Heart left ventricle (tissue), 13 donors: ENCODE measurements at regions not wholly inside any gene's neighbourhood (a gene's known extent, or its start where the extent isn't known, plus 50 kb on each side); places are given as distances from the start of the nearest gene placed in this dataset.

ENCODE experiments used
- CTCF ChIP-seq, 12 donors: fragments of 200-600 bp; sonication (generic) in 4 of 12; IDR thresholded peaks; one replicate each; pipeline versions ENCODE4 v1.5.0 to v1.8.0; 2018 to 2022; ENCODE audit warnings: antibody characterized with exemption in 12 of 12, mild to moderate bottlenecking in 5 of 12
- POLR2A ChIP-seq, 2 donors: fragments of 450-650 bp; IDR thresholded peaks; one replicate each; pipeline ENCODE4 v1.6.1; 2017; ENCODE audit warnings: antibody characterized with exemption in 2 of 2, mild to moderate bottlenecking in 2 of 2, moderate library complexity in 2 of 2
- donor health status: ischemic (EF 13 %, LVEDD 7.1; RV severe dilation, severe dysfunction).
- donor health status: DM: no; HTN: yes; CAD: no.
- donor health status: DM: no; HTN: no; CAD: no.
- donor health status: ischemic (EF 25% LVEDD 6.9; RV normal size, moderate dysfunction).
- donor health status: ischemic (EF 25% LVEDD 5.7; RV mildly dilated, moderate dysfunction).
- donor health status: ischemic (EF 35%, LVEDD 5.7; RV mildly dilated, moderate dysfunction).
- donor health status: nonischemic (EF 11% LVEDD 7.7; RV severe dilation, severe dysfunction).
- donor health status: DM: yes; HTN: yes; CAD: no.
- donor health status: PGD.
- donor health status: ischemic (EF 29% LVEDD 5.4; RV normal size, mild dysfunction).
- donor health status: nonischemic (EF 23%, LVEDD 6.1; RV moderate dilation, normal function).

GRCh38 chr17:31692027-31692426 lies 167.0 kb downstream of the COPRS start:
- TF ChIP-seq CTCF (IDR thresholded peaks at IDR 0.05) (no peak), POLR2A (IDR thresholded peaks at IDR 0.05) (no peak)
